ENCODE measurements at regions not wholly inside any gene's neighbourhood (a gene's known extent, or its start where the extent isn't known, plus 50 kb on each side); places are given as distances from the start of the nearest gene placed in this dataset.

GRCh38 chr20:60199866-60200265, 241.6 kb downstream of the CDH26 start:
- Histone ChIP-seq H3K4me1 (ENCODE audit: control insufficient read depth in 1 of 2, insufficient read depth in 2 of 2, low read depth in 1 of 2, low read length in 1 of 2) (peaks cover 0 to 9% of the 10 kb centered on the region in 2 experiments; a peak in 1 of 4 replicates), H3K27me3 (ENCODE audit: insufficient read depth) (no peaks in the 10 kb centered on the region), H3F3A (replicated peaks; ENCODE audit: insufficient read depth) (no peaks in the 10 kb centered on the region), H3K9me2 (no peaks in the 10 kb centered on the region), H4K20me1 (ENCODE audit: insufficient read depth) (no peaks in the 10 kb centered on the region), H3K9me3 (peaks cover 3% of the 10 kb centered on the region; the same call in 1 of the 2 replicates), H3K4me2 (no peak overlapping the region), H3K36me3 (replicated peaks in 1 of 2; ENCODE audit: control insufficient read depth in 1 of 2, insufficient read depth in 2 of 2, low read length in 1 of 2) (no peaks in the 10 kb centered on the region), H3K4me3 (ENCODE audit: low read depth in 2 of 2, low read length in 1 of 2) (no peak overlapping the region), H2AFZ (ENCODE audit: low read depth) (no peak overlapping the region), H3K79me2 (ENCODE audit: insufficient read depth) (no peaks in the 10 kb centered on the region), H3K27ac (ENCODE audit: low read depth in 2 of 2, low read length in 1 of 2) (no peak overlapping the region), H3K9ac (no peak overlapping the region)
- TF ChIP-seq GABPA (IDR thresholded peaks at IDR 0.05; ENCODE audit: low read depth), result no peak
- no peak for TF ChIP-seq TCF12 (IDR thresholded peaks at IDR 0.05)
- TF ChIP-seq MEF2A (IDR thresholded peaks at IDR 0.05; ENCODE audit: borderline replicate concordance, low read depth), result no peak
- TF ChIP-seq NFIC (IDR thresholded peaks at IDR 0.05; ENCODE audit: borderline replicate concordance), result no peak
- no peak for TF ChIP-seq PBX3 (IDR thresholded peaks at IDR 0.05)
- no peak for DNase-seq
- CTCF ChIA-PET, result interaction anchor here (1.3 kb wide), 1 partner anchor 24 kb away, joined by 3 read pairs; no protein-coding TSS in a partner anchor
- WGBS (ENCODE audit: low lambda C conversion rate), result 31% methylated on average over 2 of the region's 2 CpGs
- POLR2A ChIA-PET, result no interaction called here

GRCh38 chr20:60200305-60200918, 242.2 kb downstream of the CDH26 start:
- Histone ChIP-seq H3K9me2 (no peaks in the 10 kb centered on the region), H3K36me3 (replicated peaks in 1 of 2; ENCODE audit: control insufficient read depth in 1 of 2, insufficient read depth in 2 of 2, low read length in 1 of 2) (no peaks in the 10 kb centered on the region), H3K4me3 (ENCODE audit: low read depth in 2 of 2, low read length in 1 of 2) (no peak overlapping the region), H3F3A (replicated peaks; ENCODE audit: insufficient read depth) (no peaks in the 10 kb centered on the region), H3K9ac (no peak overlapping the region), H3K9me3 (peaks cover 3% of the 10 kb centered on the region; the same call in 1 of the 2 replicates), H3K27me3 (ENCODE audit: insufficient read depth) (no peaks in the 10 kb centered on the region), H2AFZ (ENCODE audit: low read depth) (no peak overlapping the region), H4K20me1 (ENCODE audit: insufficient read depth) (no peaks in the 10 kb centered on the region), H3K4me1 (ENCODE audit: control insufficient read depth in 1 of 2, insufficient read depth in 2 of 2, low read depth in 1 of 2, low read length in 1 of 2) (peaks cover 0 to 9% of the 10 kb centered on the region in 2 experiments; a peak in 1 of 4 replicates), H3K27ac (ENCODE audit: low read depth in 2 of 2, low read length in 1 of 2) (no peak overlapping the region), H3K79me2 (ENCODE audit: insufficient read depth) (no peaks in the 10 kb centered on the region), H3K4me2 (no peak overlapping the region)
- DNase-seq, result no peak
- WGBS (ENCODE audit: low lambda C conversion rate), result 39% methylated on average over 16 of the region's 16 CpGs
- ChIA-PET CTCF (interaction anchor here (1.3 to 2.7 kb wide), 2 partner anchors 11 to 25 kb away, joined by 3 to 26 read pairs; no protein-coding TSS in a partner anchor), POLR2A (no interaction called here)
- TF ChIP-seq NFIC (IDR thresholded peaks at IDR 0.05; ENCODE audit: borderline replicate concordance) (no peak), GATA2 (CRISPR knock-in tag; IDR thresholded peaks at IDR 0.05) (no peak), CHD2 (IDR thresholded peaks at IDR 0.05; ENCODE audit: low read length, partially characterized antibody) (no peak), SIN3A (IDR thresholded peaks at IDR 0.05; ENCODE audit: borderline replicate concordance, low read depth, low read length) (no peak), RXRA (IDR thresholded peaks at IDR 0.05; ENCODE audit: borderline replicate concordance, low read depth) (no peak), JUND (IDR thresholded peaks at IDR 0.05) (no peak), RAD21 (IDR thresholded peaks at IDR 0.05; ENCODE audit: low read length) (no peak), SMC3 (IDR thresholded peaks at IDR 0.05; ENCODE audit: low read depth, low read length) (no peak), MEF2A (IDR thresholded peaks at IDR 0.05; ENCODE audit: borderline replicate concordance, low read depth) (no peak), EZH2phosphoT487 (IDR thresholded peaks at IDR 0.05; ENCODE audit: borderline replicate concordance, low read depth) (no peak), MAX (IDR thresholded peaks at IDR 0.05; ENCODE audit: low read depth) (no peak), EP300 (IDR thresholded peaks at IDR 0.05; ENCODE audit: borderline replicate concordance in 1 of 2, low read depth in 1 of 2, low read length in 1 of 2) (no peak), TEAD4 (IDR thresholded peaks at IDR 0.05; ENCODE audit: borderline replicate concordance, insufficient read depth) (no peak)
- TF ChIP-seq, protein P1, sequence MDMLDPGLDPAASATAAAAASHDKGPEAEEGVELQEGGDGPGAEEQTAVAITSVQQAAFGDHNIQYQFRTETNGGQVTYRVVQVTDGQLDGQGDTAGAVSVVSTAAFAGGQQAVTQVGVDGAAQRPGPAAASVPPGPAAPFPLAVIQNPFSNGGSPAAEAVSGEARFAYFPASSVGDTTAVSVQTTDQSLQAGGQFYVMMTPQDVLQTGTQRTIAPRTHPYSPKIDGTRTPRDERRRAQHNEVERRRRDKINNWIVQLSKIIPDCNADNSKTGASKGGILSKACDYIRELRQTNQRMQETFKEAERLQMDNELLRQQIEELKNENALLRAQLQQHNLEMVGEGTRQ (IDR thresholded peaks at IDR 0.05; ENCODE audit: borderline replicate concordance, low read depth, low read length), result no peak
- TF ChIP-seq, protein P2, sequence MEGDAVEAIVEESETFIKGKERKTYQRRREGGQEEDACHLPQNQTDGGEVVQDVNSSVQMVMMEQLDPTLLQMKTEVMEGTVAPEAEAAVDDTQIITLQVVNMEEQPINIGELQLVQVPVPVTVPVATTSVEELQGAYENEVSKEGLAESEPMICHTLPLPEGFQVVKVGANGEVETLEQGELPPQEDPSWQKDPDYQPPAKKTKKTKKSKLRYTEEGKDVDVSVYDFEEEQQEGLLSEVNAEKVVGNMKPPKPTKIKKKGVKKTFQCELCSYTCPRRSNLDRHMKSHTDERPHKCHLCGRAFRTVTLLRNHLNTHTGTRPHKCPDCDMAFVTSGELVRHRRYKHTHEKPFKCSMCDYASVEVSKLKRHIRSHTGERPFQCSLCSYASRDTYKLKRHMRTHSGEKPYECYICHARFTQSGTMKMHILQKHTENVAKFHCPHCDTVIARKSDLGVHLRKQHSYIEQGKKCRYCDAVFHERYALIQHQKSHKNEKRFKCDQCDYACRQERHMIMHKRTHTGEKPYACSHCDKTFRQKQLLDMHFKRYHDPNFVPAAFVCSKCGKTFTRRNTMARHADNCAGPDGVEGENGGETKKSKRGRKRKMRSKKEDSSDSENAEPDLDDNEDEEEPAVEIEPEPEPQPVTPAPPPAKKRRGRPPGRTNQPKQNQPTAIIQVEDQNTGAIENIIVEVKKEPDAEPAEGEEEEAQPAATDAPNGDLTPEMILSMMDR (IDR thresholded peaks at IDR 0.05), result no peak

Measured in SK-N-SH (cell line).